GM21529 (cell line): ENCODE measurements at regions not wholly inside any gene's neighbourhood (a gene's known extent, or its start where the extent isn't known, plus 50 kb on each side); places are given as distances from the start of the nearest gene placed in this dataset.
A peak's percentile ranks its signal among the peaks of the same experiment; 100 is the strongest.

ENCODE experiments used
- ATAC-seq: cut with Tn5 transposase; IDR thresholded peaks from one replicate; pipeline ENCODE4 v1.9.1; 2021; ENCODE audit not compliant: unreplicated experiment

GRCh38 chr20:24866008-24866407, 83.1 kb upstream of the CST7 start:
- no peak for ATAC-seq

DNA sequence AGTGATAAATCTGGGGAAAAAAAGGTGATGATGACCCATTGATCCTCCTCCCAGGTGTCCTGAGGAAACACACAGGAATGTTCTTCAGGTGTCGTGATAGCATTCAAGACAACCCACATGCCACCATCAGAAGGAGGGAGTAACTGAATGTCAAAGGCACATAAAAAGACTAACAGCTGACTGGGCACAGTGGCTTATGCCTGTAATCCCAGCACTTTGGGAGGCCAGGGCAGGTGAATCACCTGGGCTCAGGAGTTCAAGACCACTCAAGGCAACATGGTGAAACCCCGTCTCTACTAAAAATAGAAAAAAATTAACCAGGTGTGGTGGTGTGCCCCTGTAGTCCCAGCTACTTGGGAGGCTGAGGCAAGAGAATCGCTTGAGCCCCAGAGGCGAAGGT, 82.3 kb upstream of the CST7 start:
- ATAC-seq: no peak

DNA sequence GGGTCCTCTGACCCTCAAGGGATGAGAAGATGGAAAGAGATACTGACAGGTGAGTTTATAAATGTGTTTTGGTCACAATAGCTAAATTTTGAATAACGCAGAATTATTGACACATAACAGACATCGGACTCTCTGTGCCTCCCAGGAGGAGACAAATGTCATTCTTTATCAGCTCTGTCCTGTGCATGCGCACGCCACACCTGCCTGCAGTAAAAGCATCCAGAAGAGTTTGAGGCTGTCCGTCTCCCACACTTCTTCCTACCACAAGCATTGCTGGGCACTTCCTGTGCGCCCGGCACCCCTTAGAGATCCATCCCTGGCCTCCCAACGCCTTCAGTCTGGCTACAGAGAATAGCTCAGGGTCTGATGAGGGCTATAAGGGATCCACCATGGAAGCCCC, 81.5 kb upstream of the CST7 start:
- no peak for ATAC-seq

DNA sequence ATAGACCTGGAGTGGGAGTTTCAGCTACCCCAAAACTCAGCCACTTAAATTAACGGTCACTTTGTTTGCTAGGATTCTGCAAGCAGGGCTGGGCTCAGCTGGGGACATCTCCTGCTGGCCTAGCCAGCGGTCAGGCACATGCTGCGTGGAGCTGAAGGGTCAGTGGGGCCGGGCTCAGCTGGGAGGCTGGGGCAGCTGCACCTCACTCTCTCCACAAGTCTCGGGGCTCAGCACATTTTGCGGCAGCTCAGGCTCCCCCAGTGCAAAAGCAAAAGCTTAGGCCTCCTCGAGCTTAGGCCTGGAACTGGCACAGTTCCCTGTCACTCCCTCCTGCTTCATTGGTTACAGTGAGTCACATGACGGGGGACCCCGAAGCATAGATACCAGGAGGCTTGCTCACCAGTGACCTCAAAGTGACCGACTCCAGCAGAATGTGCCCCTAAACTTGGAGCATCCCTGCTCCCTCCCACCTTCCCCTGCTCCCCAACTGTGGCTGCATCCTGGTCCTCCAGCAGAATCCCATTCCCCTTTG, 80.6 kb upstream of the CST7 start:
- ATAC-seq: no peak

GRCh38 chr20:24868959-24869358, 80.1 kb upstream of the CST7 start:
- no peak for ATAC-seq

- ATAC-seq: no peak
These were observed 79.0 kb upstream of the CST7 start for GRCh38 chr20:24870057-24870456.

- ATAC-seq: no peak
These were observed 78.2 kb upstream of the CST7 start for GRCh38 chr20:24870881-24871280.

- no peak for ATAC-seq
These were observed 77.4 kb upstream of the CST7 start for GRCh38 chr20:24871480-24872213.

GRCh38 chr20:24872291-24873024, 76.6 kb upstream of the CST7 start:
- ATAC-seq: peak; percentile 53

GRCh38 chr20:24873025-24873620, 75.9 kb upstream of the CST7 start:
- ATAC-seq: peak; percentile 16

- ATAC-seq: no peak
These were observed 74.0 kb upstream of the CST7 start for GRCh38 chr20:24875078-24875477.

DNA sequence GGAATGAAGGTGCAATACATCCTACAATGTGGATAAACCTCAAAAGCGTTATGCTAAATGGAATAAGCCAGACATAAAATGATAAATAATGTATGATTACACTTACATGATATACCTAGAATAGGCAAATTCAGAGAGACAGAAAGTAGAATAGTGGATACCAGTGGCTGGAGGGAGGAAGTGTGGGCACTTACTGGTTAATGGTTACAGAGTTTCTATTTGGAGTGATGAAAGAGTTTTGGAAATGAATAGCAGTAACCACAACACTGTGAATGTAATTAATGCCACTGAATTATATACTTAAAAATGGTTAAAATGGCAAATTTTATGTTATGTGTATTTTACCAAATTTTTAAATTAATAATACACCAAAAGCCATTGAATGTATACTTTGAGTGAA, 71.4 kb upstream of the CST7 start:
- no peak for ATAC-seq

- ATAC-seq: no peak
These were observed 70.4 kb upstream of the CST7 start for GRCh38 chr20:24878657-24879056.

GRCh38 chr20:24879875-24880274, 69.2 kb upstream of the CST7 start:
- no peak for ATAC-seq

DNA sequence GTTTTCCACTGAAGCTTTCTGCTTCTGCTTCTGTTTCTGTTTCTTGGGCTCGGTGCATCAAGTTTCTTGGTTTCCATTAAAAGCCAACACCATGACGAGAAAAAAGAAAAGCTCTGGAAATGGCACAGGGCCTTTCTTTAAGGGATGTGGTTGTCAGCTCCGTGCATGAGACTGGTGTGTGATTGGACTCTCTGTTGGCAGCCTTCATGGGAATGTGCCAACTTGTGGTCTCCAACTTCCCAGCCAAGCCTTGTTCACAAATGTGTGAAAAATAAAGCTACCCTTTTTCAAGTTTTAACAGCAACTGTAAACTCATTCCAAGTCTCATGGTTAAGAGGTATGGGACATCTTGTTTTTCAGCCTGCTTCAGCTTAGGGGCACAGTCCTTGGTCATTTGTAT, 68.7 kb upstream of the CST7 start:
- no peak for ATAC-seq

GRCh38 chr20:24890286-24890685, 58.8 kb upstream of the CST7 start:
- no peak for ATAC-seq

DNA sequence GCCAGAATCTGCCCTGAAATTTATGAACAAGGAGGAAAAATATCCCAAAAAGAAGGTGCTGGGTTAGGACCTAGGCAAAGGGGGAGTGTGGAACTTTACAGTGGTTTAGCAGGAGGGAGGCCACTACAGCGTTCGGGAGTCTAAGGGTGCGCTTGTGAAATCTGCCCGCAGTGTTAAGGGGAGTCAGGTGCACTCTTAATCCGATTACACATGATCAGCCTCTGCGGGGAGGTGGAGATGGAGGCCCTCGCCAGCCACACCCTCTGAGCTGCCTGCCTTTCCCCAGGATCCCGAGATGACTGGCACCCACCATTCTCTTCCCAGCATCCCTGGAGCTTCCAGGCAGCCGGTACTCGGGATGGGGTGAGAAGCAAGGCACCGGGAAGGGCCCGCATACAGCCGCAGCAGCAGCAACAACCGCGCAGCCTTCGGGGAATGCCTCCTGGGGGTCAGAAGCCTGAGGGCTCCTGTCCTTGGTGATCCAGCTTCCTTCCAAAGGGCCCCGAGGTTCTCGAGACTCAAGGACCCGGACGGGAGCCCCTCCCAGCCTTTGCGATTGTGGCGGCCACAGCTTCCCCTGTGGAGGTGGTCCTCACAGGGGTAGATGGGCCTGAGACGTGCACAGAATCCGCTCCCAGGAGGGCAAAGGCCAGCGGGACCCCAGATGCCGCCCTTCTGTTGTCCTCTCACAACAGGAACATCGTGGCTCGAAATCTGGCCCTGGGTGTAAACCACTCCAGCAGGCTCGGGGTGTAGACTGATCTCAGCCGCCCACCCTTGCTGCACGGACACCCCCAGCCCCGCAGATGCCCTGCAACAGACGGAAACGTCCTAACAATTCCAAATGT, 57.3 kb upstream of the CST7 start:
- no peak for ATAC-seq

GRCh38 chr20:24892522-24892921, 56.5 kb upstream of the CST7 start:
- no peak for ATAC-seq

DNA sequence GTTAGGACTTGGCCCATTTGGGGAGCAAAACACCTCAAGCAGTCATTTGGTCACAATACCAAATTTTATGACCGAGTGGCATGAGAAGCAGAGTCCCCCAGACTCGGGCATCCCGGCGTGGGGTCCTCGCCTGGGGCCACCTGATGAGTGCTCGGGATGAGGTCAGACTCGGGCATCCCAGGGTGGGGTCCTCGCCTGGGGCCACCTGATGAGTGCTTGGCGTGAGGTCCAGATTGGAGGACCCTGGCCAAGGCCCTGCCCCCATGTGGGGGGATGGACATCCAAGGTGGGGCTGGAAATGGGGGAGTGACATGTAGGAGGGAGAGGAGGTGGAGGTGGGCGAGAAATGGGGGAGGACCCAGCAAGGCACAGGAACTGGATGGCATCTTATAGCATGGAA, 56.1 kb upstream of the CST7 start:
- ATAC-seq: no peak

DNA sequence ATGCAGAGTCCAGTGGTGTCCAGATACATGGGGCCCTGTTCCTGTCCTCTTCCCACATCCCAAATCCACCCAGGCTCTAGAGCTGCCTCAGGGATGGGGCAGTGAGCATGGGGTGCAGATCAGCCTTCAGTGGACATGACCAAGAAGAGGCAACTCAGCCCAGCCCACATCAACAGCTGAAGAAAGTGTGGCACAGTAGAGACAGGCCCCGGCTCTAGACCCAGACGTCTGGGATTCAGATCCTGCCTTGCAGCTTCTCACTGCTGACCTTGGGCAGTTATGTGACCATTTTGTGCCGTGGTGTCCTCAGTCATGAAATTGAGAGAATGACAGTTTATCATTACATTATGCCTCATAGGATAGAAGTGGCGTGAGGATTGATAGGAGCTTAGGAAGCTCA, 54.6 kb upstream of the CST7 start:
- no peak for ATAC-seq

GRCh38 chr20:24894967-24895366, 54.1 kb upstream of the CST7 start:
- no peak for ATAC-seq
